Stimulated activated CD4-positive, alpha-beta T cell treated with anti-CD3 and anti-CD28 coated beads, Interleukin-2, amount 100 ng/mL, for 24 hours (primary cell): ENCODE measurements at regions not wholly inside any gene's neighbourhood (a gene's known extent, or its start where the extent isn't known, plus 50 kb on each side); places are given as distances from the start of the nearest gene placed in this dataset.
"Not testable (repeated sequence)": the region's sequence is repeated elsewhere in the genome, so short reads cannot be mapped to it uniquely, and the experiment has no call there.

ENCODE experiments used
- DNase-seq, 2 donors: peaks; one replicate each; pipeline ENCODE4 v3.0.0-alpha.2; 2020

- no peak for DNase-seq
Measured at GRCh38 chr14:41549821-41550607, 56.7 kb upstream of the LRFN5 start.

- no peak for DNase-seq
Measured at GRCh38 chr14:41549282-41549681, 57.4 kb upstream of the LRFN5 start.

- no peak for DNase-seq
Measured at GRCh38 chr14:41548666-41549065, 58.0 kb upstream of the LRFN5 start.

DNA sequence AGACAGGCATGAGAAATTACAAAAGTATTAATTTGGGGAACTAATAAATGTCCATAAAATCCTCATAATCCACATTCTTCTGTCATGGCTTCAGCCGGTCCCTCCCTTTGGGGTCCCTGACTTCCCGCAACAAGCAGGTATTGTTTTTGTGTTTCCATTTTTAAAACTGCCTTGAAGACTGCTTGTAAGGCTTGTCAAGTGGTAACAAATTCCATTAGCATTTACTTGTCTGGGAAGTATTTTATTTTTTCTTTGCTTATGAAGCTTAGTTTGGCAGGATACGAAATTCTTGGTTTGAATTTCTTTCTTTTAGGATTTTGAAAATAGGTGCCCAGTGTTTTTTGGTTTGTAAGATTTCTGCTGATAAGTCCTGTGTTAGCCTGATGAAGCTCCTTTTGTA lies 65.3 kb upstream of the LRFN5 start:
- DNase-seq, result no peak

- DNase-seq, result no peak
Measured at GRCh38 chr14:41532255-41532654, 74.4 kb upstream of the LRFN5 start.

- DNase-seq, result no peak
Measured at GRCh38 chr14:41521891-41522290, 84.8 kb upstream of the LRFN5 start.

- DNase-seq, result not testable (repeated sequence)
Measured at GRCh38 chr14:41518030-41518429, 88.6 kb upstream of the LRFN5 start.

GRCh38 chr14:41506552-41506951 lies 100.1 kb upstream of the LRFN5 start:
- DNase-seq, result no peak

- no peak for DNase-seq
Measured at GRCh38 chr14:41505491-41505890, 101.2 kb upstream of the LRFN5 start.

DNA sequence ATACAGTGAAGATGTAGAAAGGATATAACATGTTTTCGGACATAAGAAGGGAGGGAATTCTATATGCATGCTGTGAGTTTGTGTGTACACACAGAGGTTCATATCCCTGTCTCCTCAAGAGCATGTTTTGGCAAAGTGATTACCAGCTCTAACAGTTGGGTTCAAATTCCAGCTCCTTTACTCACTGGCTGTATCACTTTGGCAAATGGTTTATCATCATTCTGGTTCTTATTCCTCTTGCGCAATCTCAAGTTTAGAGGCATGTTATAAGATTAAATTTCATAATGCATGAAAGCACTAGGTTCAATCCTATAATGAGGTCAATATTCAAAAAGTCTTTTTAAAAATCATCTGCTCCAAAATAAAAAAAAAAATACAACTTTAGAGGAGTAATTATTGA lies 107.7 kb upstream of the LRFN5 start:
- no peak for DNase-seq

DNA sequence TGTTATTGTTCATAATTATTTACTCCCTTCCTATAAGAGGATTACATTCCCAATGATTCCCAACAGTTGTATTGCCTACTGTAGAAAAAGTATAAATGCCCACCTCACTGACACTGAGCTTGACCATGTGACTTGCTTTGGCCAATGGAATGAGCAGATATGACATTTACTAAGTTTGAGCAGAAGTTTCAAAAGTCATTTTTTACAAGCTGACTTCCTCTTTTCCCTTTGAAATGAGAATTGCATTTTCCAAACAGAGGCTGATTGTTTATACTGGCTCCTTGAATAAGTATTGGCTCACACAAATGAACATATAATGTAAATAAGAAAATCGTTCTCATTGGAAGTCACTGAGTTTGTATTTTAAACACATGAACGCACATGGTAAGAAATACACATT lies 116.4 kb upstream of the LRFN5 start:
- no peak for DNase-seq

DNA sequence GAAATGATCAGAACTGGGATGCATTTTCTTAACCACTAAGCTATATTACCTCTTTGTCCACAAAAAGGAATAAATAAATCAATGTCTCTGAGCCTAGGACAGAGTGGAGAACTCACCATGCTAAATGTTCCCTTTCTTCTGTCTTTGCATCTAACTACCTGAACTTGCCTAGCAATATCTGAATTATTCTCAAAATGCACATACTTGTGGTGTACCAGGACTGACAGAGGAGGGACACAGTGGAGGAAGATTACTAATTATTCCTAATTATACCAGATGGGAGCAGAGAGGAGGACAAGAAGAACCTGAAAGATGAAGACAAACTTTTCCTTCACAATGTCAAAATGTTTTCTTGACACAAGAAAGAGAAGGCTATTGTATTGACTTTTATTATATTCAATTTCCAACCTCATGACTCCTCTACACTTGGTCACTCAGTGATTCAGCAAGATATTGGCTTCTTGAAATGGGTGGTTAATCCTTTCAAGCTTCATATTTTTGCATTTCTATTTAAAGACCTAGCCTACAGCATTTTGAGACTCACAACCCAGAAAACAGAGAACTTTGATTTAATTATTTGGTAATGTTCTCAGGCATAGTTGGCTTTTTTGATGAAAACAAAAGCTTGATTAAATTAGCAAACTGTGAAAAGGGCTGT lies 117.2 kb upstream of the LRFN5 start:
- no peak for DNase-seq

DNA sequence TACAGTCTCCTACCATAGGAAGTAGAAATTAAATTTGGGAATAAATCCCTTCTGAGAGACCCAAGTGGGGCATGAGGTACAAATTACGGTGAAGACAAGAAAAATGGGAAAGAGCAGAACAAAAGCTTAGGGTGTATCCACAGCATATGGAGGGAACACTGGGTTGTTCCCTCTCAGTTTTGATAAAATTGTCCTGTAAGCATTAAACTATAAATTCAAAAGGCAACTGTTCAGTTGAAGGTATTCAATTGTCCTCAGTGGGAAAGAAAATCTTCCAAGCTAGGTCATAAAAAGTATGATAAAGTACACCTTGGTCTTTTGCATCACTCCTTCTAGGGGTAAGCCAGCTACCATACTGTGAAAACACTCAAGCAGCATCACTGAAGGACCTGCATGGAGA lies 118.3 kb upstream of the LRFN5 start:
- DNase-seq, result no peak

DNA sequence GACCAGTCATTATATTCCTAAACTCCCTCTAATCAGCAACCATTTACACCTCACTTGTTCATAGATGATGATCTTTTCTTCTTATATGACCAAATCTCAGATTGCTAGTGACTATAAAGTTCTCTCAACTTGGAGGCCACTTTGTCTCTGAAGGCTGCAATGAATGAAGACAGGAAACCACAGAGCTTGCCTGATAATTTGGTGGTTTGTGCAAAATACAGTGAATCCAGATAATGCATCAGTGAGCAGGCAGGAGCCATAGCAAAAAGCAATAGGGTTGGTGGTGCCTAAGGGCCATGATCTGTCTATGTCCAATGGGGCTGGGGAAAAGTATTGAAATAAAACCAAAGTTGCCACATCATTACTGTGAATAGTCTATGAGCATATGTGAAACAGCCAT lies 123.8 kb upstream of the LRFN5 start:
- no peak for DNase-seq

DNA sequence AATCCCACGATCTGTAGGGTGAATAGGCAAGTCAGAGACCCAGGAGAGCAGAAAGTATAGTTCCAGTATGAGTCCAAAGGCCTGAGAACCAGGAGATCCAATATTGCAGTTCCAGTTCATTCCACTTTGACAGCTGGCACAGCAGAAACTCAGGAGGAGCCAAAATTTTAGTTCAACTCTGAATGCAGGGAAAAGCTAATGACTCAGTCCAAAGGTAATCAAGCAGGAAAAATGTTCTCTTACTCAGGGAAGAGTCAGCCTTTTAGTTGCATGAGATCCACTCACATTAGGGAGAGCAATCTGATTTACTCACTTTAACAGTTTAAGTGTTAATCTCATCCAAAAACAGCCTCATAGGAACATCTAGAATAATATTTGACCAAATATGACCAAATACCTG lies 130.2 kb upstream of the LRFN5 start:
- DNase-seq, result no peak

GRCh38 chr14:41461380-41461779 lies 145.3 kb upstream of the LRFN5 start:
- DNase-seq, result no peak

GRCh38 chr14:41457393-41457792 lies 149.3 kb upstream of the LRFN5 start:
- DNase-seq, result no peak

GRCh38 chr14:41449066-41449465 lies 157.6 kb upstream of the LRFN5 start:
- DNase-seq, result no peak

GRCh38 chr14:41446008-41446407 lies 160.7 kb upstream of the LRFN5 start:
- DNase-seq, result no peak

GRCh38 chr14:41423503-41423902 lies 183.2 kb upstream of the LRFN5 start:
- no peak for DNase-seq

- DNase-seq, result not testable (repeated sequence)
Measured at GRCh38 chr14:41421308-41421707, 185.4 kb upstream of the LRFN5 start.

DNA sequence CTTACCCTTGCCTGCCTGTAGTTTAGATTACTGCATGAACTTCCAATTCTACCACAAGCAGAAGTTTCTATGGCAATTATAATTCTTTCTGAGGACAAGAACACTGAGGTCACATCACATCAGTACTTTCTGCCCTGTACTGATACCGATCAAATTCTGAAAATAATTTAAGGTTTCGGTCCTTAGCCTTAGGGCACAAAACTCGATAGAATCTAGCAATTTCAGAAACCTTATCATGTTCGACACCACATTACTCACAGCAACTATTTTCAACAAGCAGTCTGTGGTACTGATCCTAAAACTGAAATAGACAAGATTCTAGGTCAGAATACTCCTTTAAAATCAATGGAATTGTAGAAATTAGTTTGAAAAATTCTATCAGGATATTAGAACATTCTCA lies 187.0 kb upstream of the LRFN5 start:
- DNase-seq, result no peak

- DNase-seq, result no peak
Measured at GRCh38 chr14:41418851-41419250, 187.8 kb upstream of the LRFN5 start.

DNA sequence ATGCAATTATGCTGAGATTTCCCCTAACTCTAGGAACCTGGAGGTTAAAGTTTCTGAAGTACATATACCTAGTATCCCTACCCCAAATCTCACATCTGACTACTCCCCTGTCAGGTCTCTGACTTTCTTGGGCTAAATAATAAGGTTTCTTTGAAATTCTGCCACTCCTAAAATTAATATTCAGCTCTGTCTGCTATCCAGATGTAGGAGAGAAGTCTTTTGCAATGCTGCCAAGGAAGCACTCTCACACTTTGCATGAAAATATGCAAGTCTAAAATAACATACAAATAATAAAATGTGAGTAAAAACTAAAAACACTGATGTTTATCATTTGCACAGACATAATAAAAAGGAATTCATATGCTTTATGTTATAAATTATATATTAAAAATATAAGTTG lies 196.9 kb upstream of the LRFN5 start:
- no peak for DNase-seq

- DNase-seq, result no peak
Measured at GRCh38 chr14:41404126-41404525, 202.6 kb upstream of the LRFN5 start.
